Activated naive CD8-positive, alpha-beta T cell treated with anti-CD3 and anti-CD28 coated beads, Interleukin-2, amount 10 ng/mL, durations not matched to agents 7 days and 5 days (primary cell): ENCODE measurements at regions not wholly inside any gene's neighbourhood (a gene's known extent, or its start where the extent isn't known, plus 50 kb on each side); places are given as distances from the start of the nearest gene placed in this dataset.
A peak's percentile ranks its signal among the peaks of the same experiment; 100 is the strongest.

Source experiments
- ATAC-seq: fragments of 150-1000 bp; cut with Tn5 transposase; one replicate; pipeline ENCODE4 v1.10.0; 2021; ENCODE audit warnings: low read depth, moderate library complexity
- POLR2A ChIA-PET: fragments of 350-600 bp; sonication (Branson Sonifier 250); formaldehyde crosslinking; loops from one replicate; lab custom pipeline; 2021; ENCODE audit warnings: antibody characterized with exemption; lab: Charles Lee
- DNase-seq: peaks from one replicate; pipeline ENCODE4 v3.0.0; 2021
- H3K27ac Mint-ChIP-seq: one replicate; pipeline ENCODE4 v1.8.0; 2022; ENCODE audit warnings: mild to moderate bottlenecking, mixed read lengths
- H3K27me3 Mint-ChIP-seq: one replicate; pipeline ENCODE4 v1.8.0; 2022; ENCODE audit warnings: mild to moderate bottlenecking, moderate library complexity, mixed read lengths
- H3K36me3 Mint-ChIP-seq: one replicate; pipeline ENCODE4 v1.8.0; 2021; ENCODE audit warnings: mild to moderate bottlenecking, mixed read lengths
- H3K4me1 Mint-ChIP-seq: one replicate; pipeline ENCODE4 v1.8.0; 2021; ENCODE audit warnings: mixed read lengths
- H3K4me3 Mint-ChIP-seq: one replicate; pipeline ENCODE4 v1.8.0; 2022; ENCODE audit warnings: mild to moderate bottlenecking, moderate library complexity, mixed read lengths
- H3K9me3 Mint-ChIP-seq: one replicate; pipeline ENCODE4 v1.8.0; 2021; ENCODE audit warnings: mixed read lengths

GRCh38 chr16:85246473-85246872 is 134.2 kb upstream of the CIBAR2 start:
- no peak overlapping the region for H3K27ac Mint-ChIP-seq
- H3K36me3 Mint-ChIP-seq, result no peaks in the 10 kb centered on the region
- H3K9me3 Mint-ChIP-seq, result no peaks in the 10 kb centered on the region
- H3K4me3 Mint-ChIP-seq, result no peak overlapping the region
- peaks cover 15% of the 10 kb centered on the region for H3K27me3 Mint-ChIP-seq
- ATAC-seq, result no peak
- peaks cover 3% of the 10 kb centered on the region for H3K4me1 Mint-ChIP-seq
- DNase-seq, result no peak
- POLR2A ChIA-PET, result no interaction called here

- no peak overlapping the region for H3K4me3 Mint-ChIP-seq
- peaks cover 15% of the 10 kb centered on the region for H3K27me3 Mint-ChIP-seq
- H3K4me1 Mint-ChIP-seq, result peaks cover 8% of the 10 kb centered on the region
- DNase-seq (no peak), ATAC-seq (no peak)
- no peaks in the 10 kb centered on the region for H3K9me3 Mint-ChIP-seq
- H3K36me3 Mint-ChIP-seq, result no peaks in the 10 kb centered on the region
- POLR2A ChIA-PET, result no interaction called here
- H3K27ac Mint-ChIP-seq, result no peak overlapping the region
Observed at GRCh38 chr16:85246973-85247372, 134.7 kb upstream of the CIBAR2 start.

GRCh38 chr16:85248342-85248741 is 136.1 kb upstream of the CIBAR2 start:
- peaks cover 17% of the 10 kb centered on the region for H3K4me1 Mint-ChIP-seq
- no peaks in the 10 kb centered on the region for H3K9me3 Mint-ChIP-seq
- DNase-seq, result no peak
- POLR2A ChIA-PET, result no interaction called here
- peaks cover 15% of the 10 kb centered on the region for H3K27me3 Mint-ChIP-seq
- no peak overlapping the region for H3K4me3 Mint-ChIP-seq
- no peaks in the 10 kb centered on the region for H3K36me3 Mint-ChIP-seq
- H3K27ac Mint-ChIP-seq, result no peak overlapping the region
- no peak for ATAC-seq

- peaks cover 22% of the 10 kb centered on the region for H3K4me1 Mint-ChIP-seq
- peaks cover 13% of the 10 kb centered on the region for H3K27me3 Mint-ChIP-seq
- no peak overlapping the region for H3K27ac Mint-ChIP-seq
- POLR2A ChIA-PET, result no interaction called here
- ATAC-seq (no peak), DNase-seq (no peak)
- no peaks in the 10 kb centered on the region for H3K36me3 Mint-ChIP-seq
- H3K9me3 Mint-ChIP-seq, result no peaks in the 10 kb centered on the region
- no peak overlapping the region for H3K4me3 Mint-ChIP-seq
Observed at GRCh38 chr16:85248857-85249256, 136.6 kb upstream of the CIBAR2 start.

GRCh38 chr16:85249418-85250146 is 137.3 kb upstream of the CIBAR2 start:
- ATAC-seq (no peak), DNase-seq (no peak)
- Mint-ChIP-seq H3K36me3 (no peaks in the 10 kb centered on the region), H3K27me3 (peaks cover 13% of the 10 kb centered on the region), H3K4me1 (peaks cover 22% of the 10 kb centered on the region), H3K9me3 (no peaks in the 10 kb centered on the region), H3K27ac (no peak overlapping the region), H3K4me3 (no peak overlapping the region)
- POLR2A ChIA-PET, result interaction anchor here (0.6 kb wide), 1 partner anchor 123 kb away, joined by 7 read pairs; no protein-coding TSS in a partner anchor

- peaks cover 13% of the 10 kb centered on the region for H3K27me3 Mint-ChIP-seq
- peaks cover 22% of the 10 kb centered on the region for H3K4me1 Mint-ChIP-seq
- no peak overlapping the region for H3K27ac Mint-ChIP-seq
- no peak for ATAC-seq
- no peak overlapping the region for H3K4me3 Mint-ChIP-seq
- no peak for DNase-seq
- H3K36me3 Mint-ChIP-seq, result no peaks in the 10 kb centered on the region
- no peaks in the 10 kb centered on the region for H3K9me3 Mint-ChIP-seq
- POLR2A ChIA-PET, result interaction anchor here (0.6 kb wide), 1 partner anchor 122 kb away, joined by 7 read pairs; no protein-coding TSS in a partner anchor
Observed at GRCh38 chr16:85250147-85250463, 137.8 kb upstream of the CIBAR2 start.

GRCh38 chr16:85250609-85251223 is 138.4 kb upstream of the CIBAR2 start:
- Mint-ChIP-seq H3K36me3 (no peaks in the 10 kb centered on the region), H3K4me1 (peaks cover 21% of the 10 kb centered on the region), H3K9me3 (no peaks in the 10 kb centered on the region), H3K4me3 (no peak overlapping the region), H3K27me3 (peaks cover 9% of the 10 kb centered on the region), H3K27ac (no peak overlapping the region)
- no peak for DNase-seq
- POLR2A ChIA-PET, result no interaction called here
- ATAC-seq, result no peak

- DNase-seq, result no peak
- H3K27ac Mint-ChIP-seq, result peak overlapping the region; percentile 70
- ATAC-seq, result no peak
- H3K27me3 Mint-ChIP-seq, result peaks cover 9% of the 10 kb centered on the region
- no peaks in the 10 kb centered on the region for H3K36me3 Mint-ChIP-seq
- POLR2A ChIA-PET, result no interaction called here
- H3K4me3 Mint-ChIP-seq, result no peak overlapping the region
- peaks cover 18% of the 10 kb centered on the region for H3K4me1 Mint-ChIP-seq
- H3K9me3 Mint-ChIP-seq, result no peaks in the 10 kb centered on the region
Observed at GRCh38 chr16:85251225-85251760, 139.0 kb upstream of the CIBAR2 start.

GRCh38 chr16:85252014-85252413 is 139.7 kb upstream of the CIBAR2 start:
- POLR2A ChIA-PET, result interaction anchor here (0.8 to 1.3 kb wide), 3 partner anchors 50 to 1135 kb away, joined by 3 to 5 read pairs (median 3); partner anchors contain the start of gene MBTPS1
- H3K27ac Mint-ChIP-seq, result peak overlapping the region; percentile 70
- H3K4me1 Mint-ChIP-seq, result peaks cover 18% of the 10 kb centered on the region
- DNase-seq (no peak), ATAC-seq (no peak)
- H3K4me3 Mint-ChIP-seq, result peak overlapping the region; percentile 29
- H3K27me3 Mint-ChIP-seq, result peaks cover 11% of the 10 kb centered on the region
- no peaks in the 10 kb centered on the region for H3K9me3 Mint-ChIP-seq
- no peaks in the 10 kb centered on the region for H3K36me3 Mint-ChIP-seq

GRCh38 chr16:85252461-85252860 is 140.2 kb upstream of the CIBAR2 start:
- H3K27me3 Mint-ChIP-seq, result peaks cover 14% of the 10 kb centered on the region
- no peaks in the 10 kb centered on the region for H3K36me3 Mint-ChIP-seq
- H3K9me3 Mint-ChIP-seq, result no peaks in the 10 kb centered on the region
- POLR2A ChIA-PET, result interaction anchor here (0.7 to 1.3 kb wide), 4 partner anchors 50 to 1135 kb away, joined by 3 to 5 read pairs (median 3); partner anchors contain the start of gene MBTPS1
- peak overlapping the region; percentile 70 for H3K27ac Mint-ChIP-seq
- H3K4me3 Mint-ChIP-seq, result peak overlapping the region; percentile 29
- peaks cover 18% of the 10 kb centered on the region for H3K4me1 Mint-ChIP-seq
- DNase-seq, result peak; percentile 68
- ATAC-seq, result peak; percentile 82

GRCh38 chr16:85253084-85253941 is 141.0 kb upstream of the CIBAR2 start:
- Mint-ChIP-seq H3K4me1 (peaks cover 18% of the 10 kb centered on the region), H3K4me3 (no peak overlapping the region), H3K9me3 (no peaks in the 10 kb centered on the region), H3K27me3 (peaks cover 21% of the 10 kb centered on the region), H3K27ac (peak overlapping the region; percentile 56), H3K36me3 (no peaks in the 10 kb centered on the region)
- ATAC-seq (peak; percentile 73), DNase-seq (peak; percentile 87)
- POLR2A ChIA-PET, result interaction anchor here (0.7 to 1.3 kb wide), 3 partner anchors 49 to 168 kb away, joined by 3 to 5 read pairs (median 3); no protein-coding TSS in a partner anchor

GRCh38 chr16:85254051-85254450 is 141.8 kb upstream of the CIBAR2 start:
- POLR2A ChIA-PET, result no interaction called here
- Mint-ChIP-seq H3K9me3 (no peaks in the 10 kb centered on the region), H3K27me3 (peaks cover 20% of the 10 kb centered on the region), H3K27ac (no peak overlapping the region), H3K4me1 (peaks cover 20% of the 10 kb centered on the region), H3K36me3 (no peaks in the 10 kb centered on the region), H3K4me3 (no peak overlapping the region)
- DNase-seq (no peak), ATAC-seq (no peak)

GRCh38 chr16:85254921-85255320 is 142.6 kb upstream of the CIBAR2 start:
- ATAC-seq, result no peak
- no peak for DNase-seq
- Mint-ChIP-seq H3K27ac (no peak overlapping the region), H3K27me3 (peaks cover 27% of the 10 kb centered on the region), H3K4me3 (no peak overlapping the region), H3K4me1 (peaks cover 20% of the 10 kb centered on the region), H3K9me3 (no peaks in the 10 kb centered on the region), H3K36me3 (no peaks in the 10 kb centered on the region)
- POLR2A ChIA-PET, result no interaction called here
